HCT116 (cell line): ENCODE measurements at regions not wholly inside any gene's neighbourhood (a gene's known extent, or its start where the extent isn't known, plus 50 kb on each side); places are given as distances from the start of the nearest gene placed in this dataset.
"Not testable (repeated sequence)": the region's sequence is repeated elsewhere in the genome, so short reads cannot be mapped to it uniquely, and the experiment has no call there.

Experiments
- ATAC-seq: fragments of 200-7000 bp; cut with Tn5 transposase; 2 replicates; pipeline ENCODE4 v1.9.1; 2020; ENCODE audit warnings: mild to moderate bottlenecking, moderate library complexity
- BruUV-seq: library from RNA; stranded (reverse); fragments of 400-500 nt; replicated peaks from 2 replicates; lab custom pipeline; 2021; lab: Mats Ljungman, UMichigan
- CTCF ChIA-PET: fragments of 300-600 bp; sonication (Branson Sonifier 250); formaldehyde crosslinking; loops from one replicate; lab custom pipeline; 2021; ENCODE audit warnings: antibody characterized with exemption; lab: Charles Lee
- POLR2A ChIA-PET: fragments of 300-600, 350-600 bp; sonication (Branson Sonifier 250); formaldehyde crosslinking; loops from one replicate; lab custom pipeline; 2021; ENCODE audit warnings: antibody characterized with exemption; lab: Charles Lee
- RAD21 ChIA-PET, 2 experiments: fragments of 300-600 bp; sonication (Branson Sonifier 250); formaldehyde crosslinking; loops; one replicate each; lab custom pipeline; 2023; ENCODE audit warnings: low total read pairs in 2 of 2; ENCODE audit not compliant: uncharacterized antibody in 2 of 2, unreplicated experiment in 2 of 2, low non-redundant PET in 1 of 2; lab: Charles Lee
- DNase-seq: peaks from one replicate; pipeline ENCODE4 v3.0.0-alpha.2; 2010; ENCODE audit warnings: low read depth, low spot score
- H2AFZ ChIP-seq: fragments of 200-600 bp; shearing (Covaris generic), sonication (generic); 2 replicates; pipeline ENCODE4 v1.6.1; 2017; ENCODE audit warnings: low read depth, mixed run types, mixed read lengths, antibody characterized with exemption, low read length; ENCODE audit not compliant: poor library complexity, severe bottlenecking
- H3K27ac ChIP-seq: 2 replicates; pipeline ENCODE4 v1.5.1; 2012; ENCODE audit warnings: low read depth, low read length
- H3K27me3 ChIP-seq: fragments of 200-600 bp; sonication (generic); 2 replicates; pipeline ENCODE4 v1.6.1; 2016; ENCODE audit warnings: mixed run types, low read length, mixed read lengths; ENCODE audit not compliant: insufficient read depth
- H3K36me3 ChIP-seq, 2 experiments: fragments of 200-500 bp in 1 of 2; fragments of 200-600 bp in 1 of 2; sonication (Bioruptor generic) in 1 of 2; sonication (generic) in 1 of 2; 2 replicates each; pipeline versions ENCODE4 v1.5.1 to v1.6.1; 2014 to 2016; ENCODE audit warnings: low read length in 2 of 2, inconsistent platforms in 1 of 2, mixed read lengths in 1 of 2, mixed run types in 1 of 2; ENCODE audit not compliant: insufficient read depth in 2 of 2, control insufficient read depth in 1 of 2
- H3K4me1 ChIP-seq, 2 experiments: fragments of 200-600 bp in 1 of 2; sonication (generic) in 1 of 2; 2 replicates each; pipeline versions ENCODE4 v1.5.1 to v1.6.1; 2012 to 2017; ENCODE audit warnings: low read length in 2 of 2, inconsistent platforms in 1 of 2, mild to moderate bottlenecking in 1 of 2, mixed read lengths in 1 of 2, mixed run types in 1 of 2, moderate library complexity in 1 of 2; ENCODE audit not compliant: insufficient read depth in 2 of 2, control insufficient read depth in 1 of 2
- H3K4me2 ChIP-seq: fragments of 200-600 bp; sonication (generic); 2 replicates; pipeline ENCODE4 v1.6.1; 2017; ENCODE audit warnings: mixed run types, low read length, mixed read lengths
- H3K4me3 ChIP-seq, 2 experiments: fragments of 200-600 bp in 1 of 2; sonication (generic) in 1 of 2; replicated peaks in 1 of 2; 2 replicates each; pipeline ENCODE4 v1.5.1; 2011 to 2016; ENCODE audit warnings: low read length in 2 of 2, control low read depth in 1 of 2, low read depth in 1 of 2, mild to moderate bottlenecking in 1 of 2, mixed read lengths in 1 of 2, mixed run types in 1 of 2
- H3K79me2 ChIP-seq: fragments of 200-600 bp; sonication (generic); 2 replicates; pipeline ENCODE4 v1.6.1; 2017; ENCODE audit warnings: mild to moderate bottlenecking, mixed run types, low read length, moderate library complexity, mixed read lengths; ENCODE audit not compliant: insufficient read depth
- H3K9ac ChIP-seq: fragments of 200-600 bp; sonication (generic); 2 replicates; pipeline ENCODE4 v1.6.1; 2016; ENCODE audit warnings: low read length, mixed read lengths
- H3K9me2 ChIP-seq: fragments of 200-600 bp; sonication (generic), shearing (Covaris generic); 2 replicates; pipeline ENCODE4 v1.6.1; 2017; ENCODE audit warnings: mixed run types, mild to moderate bottlenecking, moderate library complexity; ENCODE audit not compliant: insufficient read depth
- H3K9me3 ChIP-seq, 2 experiments: fragments of 200-500 bp in 1 of 2; fragments of 200-600 bp in 1 of 2; sonication (Bioruptor generic) in 1 of 2; sonication (generic) in 1 of 2; 2 replicates each; pipeline ENCODE4 v1.6.1; 2014 to 2017; ENCODE audit warnings: low read length in 2 of 2, mixed read lengths in 2 of 2, inconsistent platforms in 1 of 2, low read depth in 1 of 2, mild to moderate bottlenecking in 1 of 2, mixed run types in 1 of 2, moderate library complexity in 1 of 2; ENCODE audit not compliant: control insufficient read depth in 1 of 2, insufficient read depth in 1 of 2
- H4K20me1 ChIP-seq: fragments of 200-600 bp; sonication (generic), shearing (Covaris generic); 2 replicates; pipeline ENCODE4 v1.6.1; 2017; ENCODE audit warnings: mixed run types, mild to moderate bottlenecking, moderate library complexity; ENCODE audit not compliant: insufficient read depth
- CEBPB ChIP-seq: IDR thresholded peaks from 2 replicates; pipeline ENCODE4 v1.6.1; 2012; ENCODE audit warnings: low read depth
- CTCF ChIP-seq, 3 experiments: fragments of 200-600 bp in 1 of 3; sonication (generic) in 1 of 3; IDR thresholded peaks in 2 of 3; conservative IDR thresholded peaks in 1 of 3; 2 replicates each; pipeline ENCODE4 v1.5.1; 2012 to 2017; ENCODE audit warnings: low read depth in 2 of 3, low read length in 2 of 3, antibody characterized with exemption in 1 of 3, borderline replicate concordance in 1 of 3, control low read depth in 1 of 3, mild to moderate bottlenecking in 1 of 3, mixed read lengths in 1 of 3, mixed run types in 1 of 3, moderate library complexity in 1 of 3; ENCODE audit not compliant: insufficient read depth in 1 of 3
- FOSL1 ChIP-seq: IDR thresholded peaks from 2 replicates; pipeline ENCODE4 v1.6.1; 2012; ENCODE audit warnings: low read depth
- POLR2A ChIP-seq: IDR thresholded peaks from 2 replicates; pipeline ENCODE4 v1.7.0; 2011; ENCODE audit warnings: borderline replicate concordance; ENCODE audit not compliant: insufficient read depth, insufficient read length; ENCODE audit errors: extremely low read depth
- POLR2AphosphoS5 ChIP-seq: IDR thresholded peaks from 2 replicates; pipeline ENCODE4 v1.6.1; 2011; ENCODE audit warnings: mild to moderate bottlenecking, low read depth, low read length, moderate library complexity
- RAD21 ChIP-seq: IDR thresholded peaks from 2 replicates; pipeline ENCODE4 v1.6.1; 2012; ENCODE audit warnings: low read depth, mild to moderate bottlenecking
- YY1 ChIP-seq: IDR thresholded peaks from 2 replicates; pipeline ENCODE4 v1.6.1; 2011; ENCODE audit warnings: low read length, low read depth, moderate library complexity, mild to moderate bottlenecking; ENCODE audit not compliant: insufficient replicate concordance; ENCODE audit errors: extremely low read depth
- intact Hi-C: fragments of 100-400 bp; cut with micrococcal nuclease; formaldehyde crosslinking; loops from 2 replicates; pipeline ENCODE4 v1.10.0; 2022
- TF ChIP-seq, protein P1 (sequence below): IDR thresholded peaks from 2 replicates; pipeline ENCODE4 v1.6.1; 2012

- H4K20me1 ChIP-seq: no peaks in the 10 kb centered on the region
- no peak for DNase-seq
- H3K9me3 ChIP-seq: no peaks in the 10 kb centered on the region; a peak in 1 of 4 replicates
- intact Hi-C loops: no loop called here
- no peak for ATAC-seq
- H3K9ac ChIP-seq: no peak overlapping the region
- no peaks in the 10 kb centered on the region for H3K27me3 ChIP-seq
- TF ChIP-seq FOSL1 (no peak), POLR2AphosphoS5 (no peak), RAD21 (no peak), CEBPB (no peak), YY1 (no peak), CTCF (IDR thresholded peaks at IDR 0.05 in 2 of 3, conservative IDR thresholded peaks at IDR 0.05 in 1 of 3; ENCODE audit: borderline replicate concordance in 1 of 3, insufficient read depth in 1 of 3, low read depth in 2 of 3, low read length in 2 of 3) (no peak), POLR2A (no peak)
- TF ChIP-seq, protein P1, sequence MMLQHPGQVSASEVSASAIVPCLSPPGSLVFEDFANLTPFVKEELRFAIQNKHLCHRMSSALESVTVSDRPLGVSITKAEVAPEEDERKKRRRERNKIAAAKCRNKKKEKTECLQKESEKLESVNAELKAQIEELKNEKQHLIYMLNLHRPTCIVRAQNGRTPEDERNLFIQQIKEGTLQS: no peak
- H3K9me2 ChIP-seq: no peaks in the 10 kb centered on the region
- no peaks in the 10 kb centered on the region for H3K36me3 ChIP-seq
- H3K4me2 ChIP-seq: no peak overlapping the region
- H3K79me2 ChIP-seq: no peaks in the 10 kb centered on the region
- H3K4me1 ChIP-seq: no peaks in the 10 kb centered on the region
- BruUV-seq: no TSS peak
- POLR2A ChIA-PET: no interaction called here
- CTCF ChIA-PET: no interaction called here
- no peak overlapping the region for H3K4me3 ChIP-seq
- no peak overlapping the region for H3K27ac ChIP-seq
- RAD21 ChIA-PET: no interaction called here
- H2AFZ ChIP-seq: no peak overlapping the region
Measured at GRCh38 chr17:26775219-26775822, 518.6 kb upstream of the WSB1 start.

DNA sequence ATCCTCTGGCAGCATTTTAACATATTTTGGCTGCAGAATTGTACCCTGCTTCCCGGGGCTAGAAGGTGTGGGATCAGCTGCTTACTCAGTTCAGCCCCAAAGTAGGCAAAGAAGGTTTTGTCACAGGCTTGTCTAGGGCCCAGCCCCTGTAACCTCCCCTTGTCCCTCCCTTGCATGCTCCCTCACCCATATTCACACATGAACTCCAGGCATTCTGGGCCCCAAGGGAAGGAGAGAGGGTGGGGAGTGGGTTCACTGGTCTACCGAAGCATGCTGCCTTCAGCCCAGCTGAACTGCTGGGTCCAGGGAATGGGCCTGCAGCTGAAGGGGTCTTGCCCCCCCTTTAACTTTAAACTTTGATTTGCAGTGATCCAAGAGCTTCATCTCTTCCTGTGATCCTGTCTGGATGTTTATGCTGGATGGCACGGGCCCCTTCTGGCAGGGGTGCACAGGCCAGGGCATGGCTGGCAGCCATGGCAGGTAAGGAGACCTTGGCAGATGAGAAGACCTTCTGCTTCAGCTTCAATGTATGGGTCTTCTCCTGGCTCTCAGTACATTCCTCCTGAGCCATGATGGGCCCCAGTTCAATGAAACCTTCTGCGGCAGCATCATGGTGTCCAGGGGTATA is 513.6 kb upstream of the WSB1 start:
- H4K20me1 ChIP-seq, CTCF ChIA-PET, H3K4me1 ChIP-seq, H3K27me3 ChIP-seq, H3K27ac ChIP-seq, H2AFZ ChIP-seq, intact Hi-C loops, DNase-seq, H3K9me2 ChIP-seq, RAD21 ChIA-PET, ATAC-seq, POLR2A ChIA-PET, H3K9ac ChIP-seq, H3K4me3 ChIP-seq, H3K79me2 ChIP-seq, H3K36me3 ChIP-seq, H3K4me2 ChIP-seq, BruUV-seq: not testable (repeated sequence)
- H3K9me3 ChIP-seq: peaks cover 14 to 30% of the 10 kb centered on the region in 2 experiments; a peak in 2 of 4 replicates
